Mesodermal cell (in vitro differentiated cells): ENCODE measurements at regions not wholly inside any gene's neighbourhood (a gene's known extent, or its start where the extent isn't known, plus 50 kb on each side); places are given as distances from the start of the nearest gene placed in this dataset.

Experiments
- H3K27ac ChIP-seq: 2 replicates; pipeline ENCODE4 v1.7.0; 2013; ENCODE audit warnings: mild to moderate bottlenecking, low read depth, low read length, moderate library complexity; ENCODE audit not compliant: severe bottlenecking
- H3K36me3 ChIP-seq: 2 replicates; pipeline ENCODE4 v1.7.1; 2013; ENCODE audit warnings: mild to moderate bottlenecking, low read length, moderate library complexity; ENCODE audit not compliant: control insufficient read depth, insufficient read depth
- H3K4me1 ChIP-seq: one replicate; pipeline ENCODE4 v1.7.1; 2013; ENCODE audit warnings: mild to moderate bottlenecking, low read length; ENCODE audit not compliant: insufficient read depth, control insufficient read depth, poor library complexity, severe bottlenecking
- H3K4me3 ChIP-seq: 2 replicates; pipeline ENCODE4 v1.7.0; 2013; ENCODE audit warnings: low read length, control low read depth, mild to moderate bottlenecking; ENCODE audit not compliant: insufficient read depth, poor library complexity, severe bottlenecking; ENCODE audit errors: extremely low read depth
- H3K9me3 ChIP-seq: 2 replicates; pipeline ENCODE4 v1.7.1; 2013; ENCODE audit warnings: mild to moderate bottlenecking, low read length, moderate library complexity; ENCODE audit not compliant: control insufficient read depth
- WGBS, 2 experiments: methylation state at CpG; one replicate each; pipeline ENCODE4 v1.1.5; 2013; ENCODE audit warnings: missing lambda C conversion rate in 2 of 2; ENCODE audit not compliant: insufficient coverage in 2 of 2; 5-methylcytosine and 5-hydroxymethylcytosine counted together

DNA sequence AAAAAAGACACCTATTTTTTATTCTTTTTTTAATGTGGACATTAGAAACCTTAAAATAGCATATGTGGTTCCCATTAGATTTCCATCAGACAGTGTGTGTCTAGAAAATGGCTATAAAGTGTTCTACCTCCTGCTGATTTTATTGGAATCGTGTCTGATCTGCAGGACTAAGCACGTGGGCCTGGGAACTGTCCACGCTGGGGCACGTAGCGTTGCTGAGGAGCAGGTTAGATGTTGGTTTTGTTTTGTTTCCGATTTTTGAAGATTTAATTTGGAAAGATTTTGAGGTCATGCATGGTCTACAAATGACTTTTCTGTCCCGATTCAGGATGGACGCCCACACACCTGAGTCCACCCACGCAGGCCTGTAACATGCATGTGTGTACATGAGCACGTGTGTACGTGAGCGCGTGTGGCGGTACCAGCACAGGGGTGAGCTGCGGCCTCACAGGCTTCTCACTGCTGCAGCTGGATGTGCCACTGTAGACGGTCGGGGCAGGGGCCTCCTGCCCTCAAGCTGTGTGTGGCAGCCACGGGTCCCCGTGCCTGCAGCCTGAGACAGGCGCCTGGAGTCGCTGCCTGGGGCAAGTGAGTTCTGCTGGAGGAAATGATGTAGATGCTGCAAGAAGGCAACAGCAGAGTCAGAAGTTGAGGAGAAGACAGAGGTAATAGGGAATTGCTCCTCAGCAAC lies 99.7 kb upstream of the CTDP1 start:
- Histone ChIP-seq H3K4me1 (peaks cover 10% of the 10 kb centered on the region), H3K9me3 (peaks cover 8% of the 10 kb centered on the region), H3K4me3 (no peak overlapping the region), H3K36me3 (no peaks in the 10 kb centered on the region), H3K27ac (no peak overlapping the region)
- 93 to 94% methylated on average over 15 to 21 of the region's 21 CpGs for WGBS, 2 experiments

DNA sequence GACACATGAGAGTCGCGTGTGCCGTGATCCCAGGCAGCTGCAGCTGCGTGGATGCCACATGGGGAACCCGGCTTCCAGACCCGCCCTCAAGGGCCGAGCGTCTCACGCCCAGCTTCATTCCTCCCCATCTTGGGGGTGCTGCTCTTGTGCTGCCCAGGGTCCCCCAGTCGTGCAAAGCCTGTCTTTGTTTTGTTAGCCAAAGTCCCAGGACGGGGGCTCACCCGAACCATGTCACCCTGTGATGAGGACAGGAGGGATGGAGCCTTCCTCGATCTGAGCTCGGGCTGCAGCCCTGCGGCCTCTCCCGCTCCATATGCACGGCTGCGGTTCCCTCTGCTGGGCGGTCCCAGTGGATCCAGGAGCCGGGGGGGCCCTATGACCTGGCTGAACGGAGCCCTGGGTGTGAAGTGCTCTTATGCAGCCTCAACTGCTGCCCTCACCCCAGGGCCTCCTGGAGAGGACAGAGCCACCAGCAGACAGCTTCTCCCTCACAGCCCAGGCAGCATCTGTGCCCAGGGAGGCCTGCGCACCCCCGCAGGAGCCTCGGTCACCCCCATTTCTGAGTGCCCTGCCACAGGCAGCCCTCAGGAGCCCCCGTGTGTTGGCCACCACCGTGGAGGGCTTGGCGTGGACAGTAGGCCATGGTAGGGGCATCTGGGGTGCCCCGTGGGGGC lies 99.0 kb upstream of the CTDP1 start:
- H3K4me3 ChIP-seq: no peak overlapping the region
- WGBS, 2 experiments: 90 to 93% methylated on average over 25 to 26 of the region's 28 CpGs

DNA sequence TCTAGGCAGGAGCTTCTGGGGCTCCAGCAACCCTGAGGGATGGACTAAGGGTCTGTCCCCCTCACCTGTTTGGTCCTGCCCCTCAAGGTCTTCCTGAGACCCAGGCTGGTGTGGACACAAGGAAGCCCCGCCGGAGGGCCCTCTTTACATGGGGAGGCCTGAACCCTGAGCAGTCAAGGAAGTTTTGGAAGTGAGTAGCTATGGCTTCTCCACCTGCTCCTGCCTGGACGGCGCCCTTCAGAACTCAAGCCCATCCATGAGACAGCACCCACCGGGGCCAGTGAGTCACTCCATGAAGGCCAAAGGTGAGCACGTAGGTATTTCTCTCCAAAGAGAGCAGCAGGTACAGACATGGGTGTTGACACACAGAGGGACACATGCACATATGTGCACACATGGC lies 98.2 kb upstream of the CTDP1 start:
- Histone ChIP-seq H3K9me3 (peaks cover 8% of the 10 kb centered on the region), H3K4me1 (peaks cover 10% of the 10 kb centered on the region), H3K27ac (no peak overlapping the region), H3K36me3 (no peaks in the 10 kb centered on the region), H3K4me3 (no peak overlapping the region)
- 94 to 95% methylated on average over 4 to 6 of the region's 6 CpGs for WGBS, 2 experiments

More for the DNA sequence above, 99.0 kb upstream of the CTDP1 start:
- no peak overlapping the region for H3K27ac ChIP-seq
- H3K9me3 ChIP-seq: peaks cover 8% of the 10 kb centered on the region
- H3K4me1 ChIP-seq: peaks cover 10% of the 10 kb centered on the region
- no peaks in the 10 kb centered on the region for H3K36me3 ChIP-seq

DNA sequence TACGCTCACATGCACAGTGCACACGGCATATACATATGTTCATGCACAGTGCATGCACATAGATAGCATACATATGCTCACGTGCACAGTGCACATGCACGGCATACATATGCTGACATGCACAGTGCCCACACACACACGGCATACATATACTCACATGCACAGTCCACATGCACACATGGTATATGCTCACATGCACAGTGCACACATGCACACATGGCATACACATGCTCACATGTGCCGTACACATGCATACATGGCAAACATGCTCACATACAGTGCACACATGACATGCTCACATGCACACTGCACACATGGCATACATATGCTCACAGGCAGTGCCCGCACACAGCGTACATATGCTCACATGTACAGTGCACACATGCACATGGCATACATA lies 97.7 kb upstream of the CTDP1 start:
- Histone ChIP-seq H3K9me3 (peaks cover 8% of the 10 kb centered on the region), H3K4me3 (no peak overlapping the region)

DNA sequence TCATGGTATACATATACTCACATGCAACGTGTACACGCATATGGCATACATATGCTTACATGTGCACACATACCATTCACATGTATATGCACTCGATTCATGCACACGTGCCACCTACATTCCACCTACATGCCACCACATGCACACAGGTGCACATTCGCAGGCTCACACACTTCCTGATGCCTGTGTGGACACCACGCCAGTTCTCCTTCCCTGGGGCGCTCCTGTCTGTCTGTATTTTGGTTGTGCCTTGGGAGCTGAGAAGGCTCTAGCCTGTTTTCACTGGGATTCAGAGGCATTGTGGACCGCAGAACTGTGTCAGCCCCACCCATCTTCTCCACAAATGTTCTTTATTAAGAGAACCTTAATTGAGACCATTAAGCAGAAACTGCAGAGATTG lies 96.6 kb upstream of the CTDP1 start:
- Histone ChIP-seq H3K9me3 (peaks cover 8% of the 10 kb centered on the region), H3K4me1 (peaks cover 2% of the 10 kb centered on the region), H3K27ac (no peak overlapping the region), H3K4me3 (no peak overlapping the region), H3K36me3 (no peaks in the 10 kb centered on the region)
- 93 to 96% methylated on average over 3 to 8 of the region's 8 CpGs for WGBS, 2 experiments

More for the DNA sequence above, 97.7 kb upstream of the CTDP1 start:
- no peaks in the 10 kb centered on the region for H3K36me3 ChIP-seq
- WGBS, 2 experiments: 98 to 99% methylated on average over 8 of the region's 8 CpGs
- no peak overlapping the region for H3K27ac ChIP-seq
- H3K4me1 ChIP-seq: peaks cover 10% of the 10 kb centered on the region

DNA sequence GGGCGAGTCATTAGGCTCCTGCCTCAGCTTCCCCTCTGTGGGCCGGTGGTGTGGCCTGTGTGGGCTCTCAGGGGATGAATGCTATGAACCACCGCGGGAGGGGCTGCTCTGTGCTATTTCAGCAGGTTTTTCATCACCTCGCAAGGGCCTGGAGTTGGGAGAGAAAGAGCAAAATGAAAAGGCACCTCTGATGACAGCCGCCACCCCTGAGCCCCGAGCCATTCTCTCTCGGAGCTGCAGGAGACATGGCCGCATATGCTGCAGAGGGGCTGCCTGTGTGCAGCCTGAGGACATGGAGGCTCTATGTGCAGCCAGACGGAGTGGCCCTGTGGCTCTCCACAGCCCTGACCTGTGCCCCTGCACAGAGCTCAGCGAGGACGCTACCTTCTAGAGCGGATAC lies 96.2 kb upstream of the CTDP1 start:
- 88 to 93% methylated on average over 13 of the region's 13 CpGs for WGBS, 2 experiments

DNA sequence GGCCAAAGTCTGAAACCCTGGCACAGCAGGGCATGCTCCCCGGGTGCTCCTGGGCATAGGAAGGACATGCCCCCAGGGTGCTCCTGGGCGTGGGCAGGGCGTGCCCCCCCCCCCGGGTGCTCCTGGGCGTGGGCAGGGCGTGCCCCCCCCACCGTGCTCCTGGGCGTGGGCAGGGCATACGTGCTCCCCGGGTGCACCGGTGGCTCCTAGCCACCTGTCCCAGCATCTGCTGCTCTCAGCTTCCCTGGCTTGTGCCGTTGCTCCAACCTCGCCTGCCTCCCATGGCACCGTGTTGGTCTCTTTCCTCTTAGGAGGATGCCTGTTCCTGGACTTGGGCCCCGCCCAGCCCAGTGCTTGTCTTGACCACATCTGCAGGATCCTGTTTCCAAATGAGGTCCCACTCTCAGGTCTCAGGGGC lies 95.6 kb upstream of the CTDP1 start:
- Histone ChIP-seq H3K9me3 (peaks cover 8% of the 10 kb centered on the region), H3K4me1 (peaks cover 11% of the 10 kb centered on the region), H3K4me3 (no peak overlapping the region), H3K27ac (no peak overlapping the region), H3K36me3 (no peaks in the 10 kb centered on the region)
- 73 to 85% methylated on average over 5 to 7 of the region's 15 CpGs for WGBS, 2 experiments

More for the DNA sequence above, 96.2 kb upstream of the CTDP1 start:
- Histone ChIP-seq H3K27ac (no peak overlapping the region), H3K4me1 (peaks cover 6% of the 10 kb centered on the region), H3K9me3 (peaks cover 8% of the 10 kb centered on the region), H3K4me3 (no peak overlapping the region), H3K36me3 (no peaks in the 10 kb centered on the region)

DNA sequence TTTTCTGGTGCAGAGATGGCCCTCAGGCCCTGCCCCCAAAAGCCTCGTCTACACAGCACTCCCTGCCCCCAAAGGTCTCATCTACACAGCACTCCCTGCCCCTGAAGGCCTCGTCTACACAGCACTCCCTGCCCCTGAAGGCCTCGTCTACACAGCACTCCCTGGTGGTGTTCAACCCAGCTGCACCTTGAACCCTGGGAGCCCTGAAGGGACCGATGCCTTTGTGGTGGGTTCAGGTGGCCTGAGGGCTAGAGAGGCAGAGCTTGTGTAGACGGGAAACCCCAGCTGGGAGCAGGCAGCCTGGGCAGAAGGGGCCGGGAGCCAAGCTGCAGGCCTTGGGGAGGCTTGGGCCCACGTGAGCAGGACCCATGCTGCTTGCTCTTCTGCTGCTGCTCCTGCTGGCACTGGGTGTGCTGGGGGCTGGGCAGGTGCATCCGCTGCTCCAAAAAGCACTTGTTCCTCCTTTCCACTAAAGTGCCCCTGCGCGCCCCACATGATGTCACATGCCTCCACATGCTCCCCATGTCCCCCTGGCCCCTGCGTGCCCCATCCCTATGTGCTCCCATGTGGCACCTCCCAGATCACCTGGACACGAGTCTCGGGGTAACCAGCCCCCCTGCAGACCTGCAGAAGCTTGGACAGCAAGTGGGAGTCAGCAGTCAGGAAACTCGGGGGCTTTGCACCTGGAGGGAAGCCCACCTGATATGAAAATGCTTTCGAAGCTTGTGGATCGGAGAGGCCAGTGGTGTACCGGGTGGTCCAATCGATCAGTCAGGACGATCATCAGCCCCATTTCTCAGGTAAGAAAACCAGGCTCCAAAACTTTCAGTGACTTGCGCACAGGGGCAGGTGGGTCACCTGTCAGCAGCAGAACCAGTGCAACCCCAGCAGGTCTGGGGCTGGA lies 94.9 kb upstream of the CTDP1 start:
- Histone ChIP-seq H3K9me3 (peaks cover 8% of the 10 kb centered on the region), H3K4me3 (no peak overlapping the region), H3K4me1 (peaks cover 18% of the 10 kb centered on the region), H3K27ac (no peak overlapping the region), H3K36me3 (no peaks in the 10 kb centered on the region)
- WGBS, 2 experiments: 91 to 92% methylated on average over 12 to 19 of the region's 20 CpGs

DNA sequence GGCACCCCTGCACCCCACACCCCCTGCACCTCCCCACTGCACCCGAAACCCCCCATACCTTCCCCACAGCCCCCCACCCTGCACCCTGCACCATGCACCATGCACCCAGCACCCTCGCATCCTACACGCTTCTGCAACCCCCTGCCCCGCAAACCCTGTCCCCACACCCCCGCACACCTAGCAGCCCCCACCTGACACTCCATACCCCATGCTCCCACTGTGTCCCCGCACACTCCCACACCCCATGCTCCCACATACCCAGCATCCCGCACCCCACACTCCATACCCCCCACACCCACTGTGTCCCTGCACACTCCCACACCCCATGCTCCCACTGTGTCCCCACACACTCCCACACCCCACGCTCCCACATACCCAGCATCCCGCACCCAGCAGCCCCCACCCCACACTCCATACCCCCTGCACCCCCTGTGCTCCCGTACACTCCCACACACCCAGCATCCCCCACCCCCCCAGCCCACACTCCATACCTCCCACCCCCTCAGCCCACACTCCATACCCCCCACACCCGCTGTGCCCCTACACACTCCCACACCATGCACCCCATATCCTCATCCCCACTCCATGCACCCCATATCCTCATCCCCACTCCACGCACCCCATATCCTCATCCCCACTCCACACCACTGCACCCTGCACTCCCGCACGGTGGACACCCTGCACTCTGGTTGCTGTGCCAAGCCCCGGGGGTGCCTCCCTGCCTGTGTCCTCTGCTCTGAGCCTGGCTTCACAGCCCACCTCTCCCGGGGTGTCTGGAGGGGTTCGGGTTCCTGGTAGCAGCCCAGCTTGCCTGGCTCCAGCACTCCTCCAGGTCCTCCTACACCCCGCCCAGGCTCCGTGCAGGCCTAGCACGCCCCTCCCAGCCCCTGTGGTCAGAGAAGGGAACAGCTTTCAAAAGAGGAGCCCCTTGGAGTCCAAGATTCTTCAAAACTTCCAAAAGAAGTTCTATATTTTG lies 93.9 kb upstream of the CTDP1 start:
- no peak overlapping the region for H3K4me3 ChIP-seq
- 89 to 95% methylated on average over 6 to 14 of the region's 20 CpGs for WGBS, 2 experiments
- H3K9me3 ChIP-seq: peaks cover 8% of the 10 kb centered on the region
- no peaks in the 10 kb centered on the region for H3K36me3 ChIP-seq
- H3K27ac ChIP-seq: no peak overlapping the region
- H3K4me1 ChIP-seq: peaks cover 26% of the 10 kb centered on the region
